Kidney (tissue), 13 donors: ENCODE measurements at regions not wholly inside any gene's neighbourhood (a gene's known extent, or its start where the extent isn't known, plus 50 kb on each side); places are given as distances from the start of the nearest gene placed in this dataset.
A peak's percentile ranks its signal among the peaks of the same experiment; 100 is the strongest.

ENCODE experiments used
- DNase-seq, 5 donors: peaks; one replicate each; pipeline ENCODE4 v3.0.0-alpha.2; 2013 to 2020
- FAIRE-seq: peaks from 2 replicates; lab custom pipeline; 2012; peaks lifted over from hg19 to GRCh38; lab: Jason Lieb, UNC
- H3K27ac ChIP-seq, 2 donors: one replicate each; pipeline ENCODE4 v1.7.0; 2013; ENCODE audit warnings: low read depth in 2 of 2, low read length in 2 of 2, inconsistent platforms in 1 of 2
- H3K27me3 ChIP-seq: one replicate; pipeline ENCODE4 v1.7.1; 2013; ENCODE audit warnings: low read length, inconsistent platforms; ENCODE audit not compliant: control insufficient read depth, insufficient read depth
- H3K36me3 ChIP-seq, 3 donors: one replicate each; pipeline versions ENCODE4 v1.7.0 to v1.7.1; 2013; ENCODE audit warnings: low read length in 3 of 3, control low read depth in 1 of 3, inconsistent platforms in 1 of 3; ENCODE audit not compliant: insufficient read depth in 3 of 3, control insufficient read depth in 2 of 3
- H3K4me1 ChIP-seq, 3 donors: one replicate each; pipeline versions ENCODE4 v1.7.0 to v1.7.1; 2013; ENCODE audit warnings: low read length in 3 of 3, inconsistent platforms in 1 of 3, low read depth in 1 of 3; ENCODE audit not compliant: control insufficient read depth in 2 of 3, insufficient read depth in 2 of 3
- H3K4me3 ChIP-seq, 3 donors: one replicate each; pipeline versions ENCODE4 v1.7.0 to v1.8.1; 2013; ENCODE audit warnings: low read length in 3 of 3, control low read depth in 1 of 3, inconsistent platforms in 1 of 3
- H3K9ac ChIP-seq, 3 donors: one replicate each; pipeline versions ENCODE4 v1.7.0 to v1.7.1; 2013; ENCODE audit warnings: low read length in 3 of 3, control low read depth in 1 of 3, inconsistent platforms in 1 of 3
- H3K9me3 ChIP-seq, 3 donors: one replicate each; pipeline versions ENCODE4 v1.7.0 to v1.7.1; 2013; ENCODE audit warnings: low read length in 3 of 3, control low read depth in 1 of 3, inconsistent platforms in 1 of 3; ENCODE audit not compliant: control insufficient read depth in 2 of 3, insufficient read depth in 1 of 3
- intact Hi-C: fragments of 100-400 bp; cut with DNase I; formaldehyde crosslinking; loops from one replicate; pipeline ENCODE4 v1.11.1; 2022
- TF ChIP-seq, protein P1 (sequence below): IDR thresholded peaks from 3 replicates; pipeline ENCODE4 v1.5.1; 2012; ENCODE audit warnings: mild to moderate bottlenecking, moderate library complexity, borderline replicate concordance; ENCODE audit not compliant: insufficient read depth; ENCODE audit errors: extremely low read depth
- donor health status: control.
- donor health status: control.
- donor health status: control.
- donor health status: control.
- donor health status: control.
- donor health status: DM: yes; HTN: yes; CAD: no.
- donor health status: Normal renal cell carcinoma (clear cell type).

DNA sequence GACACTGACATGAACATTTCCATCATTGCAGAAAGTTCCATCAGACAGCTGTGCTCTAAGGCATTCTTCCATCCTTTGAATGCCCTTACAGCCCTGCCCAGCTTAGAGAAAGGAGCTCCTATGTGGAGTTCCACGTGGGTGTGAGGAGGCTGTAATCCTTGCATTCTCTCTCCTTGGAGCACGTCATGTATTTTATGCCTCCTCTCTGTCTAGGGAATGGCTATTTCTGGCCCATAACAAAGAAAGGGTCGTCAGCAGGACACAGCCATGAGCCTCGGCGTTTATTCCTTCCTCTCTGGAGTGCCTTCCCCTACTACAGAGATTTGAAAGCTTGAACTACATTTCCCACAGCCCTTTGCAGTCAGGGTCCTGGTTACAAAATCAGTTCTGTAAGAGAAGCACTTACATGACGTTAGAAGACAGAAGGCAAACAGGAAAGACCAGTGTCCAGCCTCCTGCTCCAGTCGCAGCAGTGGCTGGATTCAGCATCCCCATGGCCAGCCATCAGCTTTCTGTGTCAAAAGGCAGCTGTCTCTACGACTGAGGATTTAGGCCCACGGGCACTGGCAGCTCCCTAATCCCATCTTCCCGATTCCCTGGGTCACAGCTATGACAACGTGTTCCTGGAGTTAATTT, 234.9 kb downstream of the TFCP2L1 start:
- Histone ChIP-seq H3K4me3 (no peak overlapping the region), H3K4me1 (no peaks in the 10 kb centered on the region), H3K27me3 (no peaks in the 10 kb centered on the region), H3K9me3 (peaks cover 0 to 6% (median 0%) of the 10 kb centered on the region in 3 donors), H3K36me3 (no peaks in the 10 kb centered on the region), H3K27ac (no peak overlapping the region), H3K9ac (no peak overlapping the region)
- FAIRE-seq (no peak), DNase-seq (peak in 1 of 5 donors; percentile 1)
- intact Hi-C loops: no loop called here
- TF ChIP-seq, protein P1, sequence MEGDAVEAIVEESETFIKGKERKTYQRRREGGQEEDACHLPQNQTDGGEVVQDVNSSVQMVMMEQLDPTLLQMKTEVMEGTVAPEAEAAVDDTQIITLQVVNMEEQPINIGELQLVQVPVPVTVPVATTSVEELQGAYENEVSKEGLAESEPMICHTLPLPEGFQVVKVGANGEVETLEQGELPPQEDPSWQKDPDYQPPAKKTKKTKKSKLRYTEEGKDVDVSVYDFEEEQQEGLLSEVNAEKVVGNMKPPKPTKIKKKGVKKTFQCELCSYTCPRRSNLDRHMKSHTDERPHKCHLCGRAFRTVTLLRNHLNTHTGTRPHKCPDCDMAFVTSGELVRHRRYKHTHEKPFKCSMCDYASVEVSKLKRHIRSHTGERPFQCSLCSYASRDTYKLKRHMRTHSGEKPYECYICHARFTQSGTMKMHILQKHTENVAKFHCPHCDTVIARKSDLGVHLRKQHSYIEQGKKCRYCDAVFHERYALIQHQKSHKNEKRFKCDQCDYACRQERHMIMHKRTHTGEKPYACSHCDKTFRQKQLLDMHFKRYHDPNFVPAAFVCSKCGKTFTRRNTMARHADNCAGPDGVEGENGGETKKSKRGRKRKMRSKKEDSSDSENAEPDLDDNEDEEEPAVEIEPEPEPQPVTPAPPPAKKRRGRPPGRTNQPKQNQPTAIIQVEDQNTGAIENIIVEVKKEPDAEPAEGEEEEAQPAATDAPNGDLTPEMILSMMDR: no peak

DNA sequence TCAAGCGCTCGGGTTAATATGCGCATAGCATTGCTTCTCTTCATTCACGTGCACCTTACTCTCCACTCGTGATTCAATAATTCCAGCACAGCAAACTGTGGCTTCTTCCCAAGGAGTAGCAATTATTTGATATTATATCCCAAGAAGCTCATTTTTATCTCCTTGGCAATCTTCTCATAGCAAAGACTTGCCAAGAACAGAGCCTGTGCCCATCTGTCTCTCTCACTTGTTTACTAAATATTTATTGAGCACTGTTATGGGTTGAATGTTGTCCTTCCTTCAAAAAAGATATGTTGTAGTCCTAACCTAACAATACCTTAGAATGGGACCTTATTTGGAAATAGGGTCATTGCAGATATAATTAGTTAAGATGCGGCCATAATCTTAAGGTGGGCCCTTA, 233.7 kb downstream of the TFCP2L1 start:
- DNase-seq: no peak
- H3K27ac ChIP-seq: no peak overlapping the region
- H3K4me3 ChIP-seq: no peak overlapping the region
- peaks cover 0 to 6% (median 0%) of the 10 kb centered on the region in 3 donors for H3K9me3 ChIP-seq
- no peak overlapping the region for H3K9ac ChIP-seq
- intact Hi-C loops: no loop called here
- H3K27me3 ChIP-seq: no peaks in the 10 kb centered on the region
- TF ChIP-seq, protein P1: no peak
- H3K4me1 ChIP-seq: no peaks in the 10 kb centered on the region
- no peaks in the 10 kb centered on the region for H3K36me3 ChIP-seq
- FAIRE-seq: no peak

DNA sequence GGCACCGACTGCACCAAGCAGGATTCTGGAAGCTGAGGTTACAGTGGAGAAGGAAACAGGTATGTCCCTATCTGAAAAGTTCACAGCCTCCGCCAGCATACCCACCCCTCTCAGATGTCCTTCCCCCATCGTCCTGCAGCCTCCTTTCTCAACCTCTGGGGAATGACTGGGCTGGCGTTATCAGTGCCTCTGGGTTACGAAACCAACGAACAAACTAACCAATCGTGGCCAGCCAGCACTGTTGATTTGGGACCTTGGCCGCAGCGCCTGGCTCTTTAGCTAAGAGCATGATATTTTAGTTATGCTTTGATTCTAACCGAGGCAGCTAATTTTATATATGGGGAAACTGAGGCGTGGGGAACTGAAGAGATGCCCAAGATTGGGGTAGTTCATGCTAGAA, 233.0 kb downstream of the TFCP2L1 start:
- intact Hi-C loops: no loop called here
- Histone ChIP-seq H3K9me3 (peaks cover 0 to 6% (median 0%) of the 10 kb centered on the region in 3 donors), H3K4me3 (no peak overlapping the region), H3K27ac (no peak overlapping the region), H3K27me3 (no peaks in the 10 kb centered on the region), H3K4me1 (no peaks in the 10 kb centered on the region), H3K36me3 (no peaks in the 10 kb centered on the region), H3K9ac (no peak overlapping the region)
- no peak for FAIRE-seq
- TF ChIP-seq, protein P1: no peak
- no peak for DNase-seq

DNA sequence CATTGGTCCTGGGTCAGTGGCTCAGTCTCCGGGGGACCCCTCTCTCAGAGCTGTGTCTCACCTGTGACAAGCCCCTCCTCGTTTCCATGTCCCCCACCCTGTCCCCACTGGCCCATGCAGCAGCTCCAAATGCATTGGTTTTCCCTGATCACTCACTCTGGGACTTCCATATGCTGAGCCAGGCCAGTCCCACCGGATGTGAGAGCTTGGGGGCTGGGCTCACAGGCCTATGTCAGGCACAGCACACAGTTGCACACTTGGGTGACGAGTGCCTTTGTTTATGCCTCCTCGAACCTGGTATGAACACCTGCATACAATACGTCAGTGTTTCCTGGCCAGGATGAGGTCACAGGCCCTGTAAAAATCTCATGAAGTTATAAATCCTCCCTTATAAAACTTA, 232.5 kb downstream of the TFCP2L1 start:
- H3K4me3 ChIP-seq: no peak overlapping the region
- no peak for FAIRE-seq
- intact Hi-C loops: no loop called here
- no peak overlapping the region for H3K9ac ChIP-seq
- no peaks in the 10 kb centered on the region for H3K27me3 ChIP-seq
- no peak overlapping the region for H3K27ac ChIP-seq
- H3K4me1 ChIP-seq: no peaks in the 10 kb centered on the region
- TF ChIP-seq, protein P1: no peak
- peaks cover 0 to 6% (median 0%) of the 10 kb centered on the region in 3 donors for H3K9me3 ChIP-seq
- peak in 2 of 5 donors; percentile 52 to 67 for DNase-seq
- no peaks in the 10 kb centered on the region for H3K36me3 ChIP-seq
